ENCODE measurements at regions not wholly inside any gene's neighbourhood (a gene's known extent, or its start where the extent isn't known, plus 50 kb on each side); places are given as distances from the start of the nearest gene placed in this dataset.
"Not testable (repeated sequence)": the region's sequence is repeated elsewhere in the genome, so short reads cannot be mapped to it uniquely, and the experiment has no call there.

DNA sequence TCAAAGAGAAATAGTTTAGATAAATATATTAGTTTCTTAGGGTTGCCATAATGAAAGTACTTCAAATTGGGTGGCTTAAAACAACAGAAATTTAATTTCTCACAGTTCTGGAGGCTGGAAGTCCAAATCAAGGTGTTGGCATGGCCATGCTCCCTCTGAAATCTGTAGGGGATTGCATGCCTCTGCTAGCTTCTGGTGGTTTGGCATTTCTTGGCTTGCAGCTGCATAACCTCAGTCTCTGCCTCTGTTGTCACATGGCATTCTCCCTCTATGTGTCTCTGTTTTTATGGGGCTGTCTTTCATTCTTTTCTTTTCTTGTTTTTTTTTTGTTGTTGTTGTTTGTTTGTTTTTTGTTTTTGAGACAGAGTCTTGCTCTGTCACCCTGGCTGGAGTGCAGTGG is 132.7 kb downstream of the NRN1 start:
- POLR2A ChIA-PET (ENCODE audit: partially characterized antibody); H3K36me3 Mint-ChIP-seq; DNase-seq; CTCF ChIA-PET (ENCODE audit: partially characterized antibody); H3K27me3 Mint-ChIP-seq; H3K9me3 ChIP-seq (ENCODE audit: control insufficient read depth in 1 of 2, low read length in 2 of 2); H3K27me3 ChIP-seq (ENCODE audit: insufficient read depth, low read length); H3K36me3 ChIP-seq (ENCODE audit: insufficient read depth, low read length); H3K27ac ChIP-seq (ENCODE audit: low read depth, low read length); intact Hi-C loops (cut with micrococcal nuclease); H3K4me3 ChIP-seq (ENCODE audit: low read length in 2 of 2): not testable (repeated sequence)
- Mint-ChIP-seq H3K4me1 (peaks cover 20 to 30% (median 24%) of the 10 kb centered on the region in 4 donors), H3K27ac (peak overlapping the region in 1 of 7 donors; percentile 28), H3K9me3 (peaks cover 0 to 14% (median 9%) of the 10 kb centered on the region in 8 donors), H3K4me3 (peak overlapping the region in 1 of 8 donors; percentile 20)
- H3K4me1 ChIP-seq (ENCODE audit: insufficient read depth, low read length) = peaks cover 23% of the 10 kb centered on the region

DNA sequence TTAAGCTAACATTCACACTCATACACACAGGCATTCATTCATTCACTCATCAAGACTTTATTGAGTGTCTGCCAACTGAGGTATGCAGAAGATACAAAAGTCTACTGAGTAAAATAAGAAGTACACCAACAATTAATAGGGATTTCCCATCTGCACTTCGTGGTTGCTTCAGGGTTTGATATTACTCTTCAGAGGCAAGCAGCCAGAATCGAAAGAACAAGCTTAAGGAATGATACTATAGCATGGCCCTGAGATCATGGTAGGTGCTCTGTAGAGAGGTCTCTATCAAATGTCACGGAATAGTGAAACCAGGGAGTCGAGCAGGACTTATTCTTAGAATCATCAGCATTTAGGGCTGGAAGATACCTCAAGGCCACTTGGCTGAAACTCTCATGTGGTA is 135.4 kb downstream of the NRN1 start:
- H3K4me1 ChIP-seq (ENCODE audit: insufficient read depth, low read length) = peaks cover 34% of the 10 kb centered on the region
- Mint-ChIP-seq H3K27ac (no peak overlapping the region), H3K4me1 (peaks cover 34 to 45% (median 39%) of the 10 kb centered on the region in 4 donors), H3K4me3 (no peak overlapping the region), H3K27me3 (no peaks in the 10 kb centered on the region), H3K9me3 (peaks cover 2 to 15% (median 9%) of the 10 kb centered on the region in 8 donors), H3K36me3 (peaks cover 7 to 8% of the 10 kb centered on the region in 2 donors)
- CTCF ChIA-PET (ENCODE audit: partially characterized antibody) = interaction anchor here (0.6 kb wide), 1 partner anchor 88 kb away, joined by 3 read pairs; no protein-coding TSS in a partner anchor
- POLR2A ChIA-PET (ENCODE audit: partially characterized antibody) = no interaction called here
- H3K27ac ChIP-seq (ENCODE audit: low read depth, low read length) = no peak overlapping the region
- intact Hi-C loops (cut with micrococcal nuclease) = no loop called here
- no peak overlapping the region for H3K4me3 ChIP-seq (ENCODE audit: low read length in 2 of 2)
- no peak for DNase-seq
- H3K9me3 ChIP-seq (ENCODE audit: control insufficient read depth in 1 of 2, low read length in 2 of 2) = no peaks in the 10 kb centered on the region
- no peaks in the 10 kb centered on the region for H3K36me3 ChIP-seq (ENCODE audit: insufficient read depth, low read length)
- H3K27me3 ChIP-seq (ENCODE audit: insufficient read depth, low read length) = no peaks in the 10 kb centered on the region

DNA sequence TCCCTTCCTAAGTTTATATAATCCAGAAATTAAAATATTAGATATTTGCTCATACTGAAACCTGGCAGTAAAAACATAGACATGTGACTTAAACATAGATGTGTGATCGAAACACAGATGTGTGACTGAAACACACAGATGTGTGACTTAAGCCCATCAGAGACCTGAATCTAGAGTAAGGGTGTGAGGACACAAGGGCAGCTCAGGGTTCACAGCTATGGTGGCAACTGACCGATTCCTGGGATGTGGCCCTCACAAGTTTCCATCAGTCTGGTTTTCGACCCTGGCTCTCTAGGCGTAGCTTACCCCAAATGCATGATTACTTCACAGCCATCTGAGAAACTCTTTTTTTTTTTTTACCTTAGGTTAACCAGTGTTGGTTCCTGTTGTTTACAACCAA is 137.0 kb downstream of the NRN1 start:
- no peaks in the 10 kb centered on the region for H3K36me3 ChIP-seq (ENCODE audit: insufficient read depth, low read length)
- CTCF ChIA-PET (ENCODE audit: partially characterized antibody) = interaction anchor here (0.7 to 1.4 kb wide), 3 partner anchors 36 to 725 kb away, joined by 3 to 4 read pairs (median 4); no protein-coding TSS in a partner anchor
- peak overlapping the region; percentile 43 to 96 (median 84) for H3K27ac Mint-ChIP-seq
- intact Hi-C loops (cut with micrococcal nuclease) = loop anchor here (5.0 to 10.0 kb wide), 2 partner anchors 37 to 125 kb away; no protein-coding TSS in a partner anchor
- H3K27ac ChIP-seq (ENCODE audit: low read depth, low read length) = peak overlapping the region; percentile 18
- peak overlapping the region; percentile 45 to 83 (median 64) for H3K4me3 Mint-ChIP-seq
- no peak for DNase-seq
- no peak overlapping the region for H3K4me3 ChIP-seq (ENCODE audit: low read length in 2 of 2)
- no peaks in the 10 kb centered on the region for H3K9me3 ChIP-seq (ENCODE audit: control insufficient read depth in 1 of 2, low read length in 2 of 2)
- H3K36me3 Mint-ChIP-seq = peaks cover 8 to 14% of the 10 kb centered on the region in 2 donors
- POLR2A ChIA-PET (ENCODE audit: partially characterized antibody) = interaction anchor here (0.6 to 1.2 kb wide), 5 partner anchors 22 to 609 kb away, joined by 3 to 5 read pairs (median 3); partner anchors contain the start of gene LYRM4
- H3K27me3 Mint-ChIP-seq = no peaks in the 10 kb centered on the region
- peaks cover 2 to 18% (median 12%) of the 10 kb centered on the region in 8 donors for H3K9me3 Mint-ChIP-seq
- no peaks in the 10 kb centered on the region for H3K27me3 ChIP-seq (ENCODE audit: insufficient read depth, low read length)
- peaks cover 46 to 61% (median 53%) of the 10 kb centered on the region in 4 donors for H3K4me1 Mint-ChIP-seq
- H3K4me1 ChIP-seq (ENCODE audit: insufficient read depth, low read length) = peaks cover 48% of the 10 kb centered on the region

DNA sequence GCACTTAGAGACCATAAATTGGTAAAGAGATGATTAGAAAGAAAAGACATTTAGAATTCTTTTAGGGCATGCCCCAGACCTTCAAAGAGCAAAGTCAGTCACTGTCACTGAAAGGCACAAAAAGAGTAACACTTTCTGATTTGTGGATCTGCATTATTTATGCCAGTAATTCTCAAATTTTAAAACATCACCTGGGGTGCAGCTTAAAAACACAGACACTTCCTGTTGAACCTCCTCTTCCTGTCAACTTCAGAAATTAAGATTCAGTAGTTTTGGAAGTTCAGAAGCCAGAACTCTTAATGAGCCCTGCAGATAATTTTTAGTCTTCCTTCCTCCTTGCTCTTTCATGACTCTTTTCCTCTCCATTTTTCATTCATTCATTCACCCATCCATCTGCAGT is 137.5 kb downstream of the NRN1 start:
- Mint-ChIP-seq H3K36me3 (peaks cover 8 to 14% of the 10 kb centered on the region in 2 donors), H3K27me3 (no peaks in the 10 kb centered on the region), H3K9me3 (peaks cover 2 to 18% (median 12%) of the 10 kb centered on the region in 8 donors), H3K4me1 (peaks cover 47 to 65% (median 56%) of the 10 kb centered on the region in 4 donors), H3K4me3 (peak overlapping the region in 7 of 8 donors; percentile 52 to 83 (median 68)), H3K27ac (peak overlapping the region; percentile 43 to 96 (median 84))
- Histone ChIP-seq H3K27ac (ENCODE audit: low read depth, low read length) (peak overlapping the region; percentile 18), H3K4me1 (ENCODE audit: insufficient read depth, low read length) (peaks cover 48% of the 10 kb centered on the region), H3K4me3 (ENCODE audit: low read length in 2 of 2) (no peak overlapping the region), H3K36me3 (ENCODE audit: insufficient read depth, low read length) (no peaks in the 10 kb centered on the region), H3K9me3 (ENCODE audit: control insufficient read depth in 1 of 2, low read length in 2 of 2) (no peaks in the 10 kb centered on the region), H3K27me3 (ENCODE audit: insufficient read depth, low read length) (no peaks in the 10 kb centered on the region)
- no peak for DNase-seq
- ChIA-PET CTCF (ENCODE audit: partially characterized antibody) (interaction anchor here (0.7 to 1.4 kb wide), 3 partner anchors 36 to 725 kb away, joined by 3 to 4 read pairs (median 4); no protein-coding TSS in a partner anchor), POLR2A (ENCODE audit: partially characterized antibody) (interaction anchor here (0.6 to 1.2 kb wide), 3 partner anchors 23 to 609 kb away, joined by 3 to 5 read pairs (median 3); partner anchors contain the start of gene LYRM4)
- intact Hi-C loops (cut with micrococcal nuclease) = loop anchor here (5.0 to 10.0 kb wide), 2 partner anchors 37 to 126 kb away; no protein-coding TSS in a partner anchor

DNA sequence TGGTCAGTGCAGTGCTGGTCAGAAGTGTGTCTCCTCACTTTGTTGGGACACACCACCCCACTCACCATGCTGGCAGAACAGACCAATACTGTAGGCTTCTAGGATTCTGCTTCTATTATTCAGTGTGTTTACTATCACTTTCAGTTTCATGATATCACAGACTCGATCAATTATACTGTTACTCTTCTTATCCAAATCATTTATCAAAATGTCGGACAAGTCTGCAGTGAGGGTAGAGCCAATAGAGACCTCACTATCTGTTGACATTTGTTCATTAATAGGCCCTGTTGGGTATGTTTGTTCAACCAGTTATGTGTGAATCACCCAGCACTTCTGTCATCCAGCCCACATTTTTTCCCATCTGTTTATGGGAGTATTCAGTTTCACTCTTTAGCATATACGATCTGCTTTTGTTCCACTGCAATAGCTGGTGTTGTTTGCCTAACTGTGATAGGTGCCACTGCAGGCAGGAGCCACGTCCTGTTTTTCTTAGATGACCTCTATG is 140.1 kb downstream of the NRN1 start:
- peak overlapping the region; percentile 74 for H3K27ac ChIP-seq (ENCODE audit: low read depth, low read length)
- H3K9me3 Mint-ChIP-seq = peaks cover 2 to 12% (median 7%) of the 10 kb centered on the region in 8 donors
- no peaks in the 10 kb centered on the region for H3K27me3 ChIP-seq (ENCODE audit: insufficient read depth, low read length)
- H3K4me1 ChIP-seq (ENCODE audit: insufficient read depth, low read length) = peaks cover 48% of the 10 kb centered on the region
- ChIA-PET POLR2A (ENCODE audit: partially characterized antibody) (interaction anchor here (0.9 to 2.1 kb wide), 8 partner anchors 10 to 137 kb away, joined by 3 to 11 read pairs (median 4); no protein-coding TSS in a partner anchor), CTCF (ENCODE audit: partially characterized antibody) (interaction anchor here (1.0 to 2.6 kb wide), 3 partner anchors 18 to 34 kb away, joined by 3 to 8 read pairs (median 8); no protein-coding TSS in a partner anchor)
- intact Hi-C loops (cut with micrococcal nuclease) = loop anchor here (1.0 to 10.0 kb wide), 4 partner anchors 15 to 606 kb away; partner anchors contain the start of genes FARS2 and LYRM4
- DNase-seq = peak; percentile 38 to 50 (median 40)
- H3K27ac Mint-ChIP-seq = peak overlapping the region; percentile 89 to 99 (median 97)
- no peaks in the 10 kb centered on the region for H3K9me3 ChIP-seq (ENCODE audit: control insufficient read depth in 1 of 2, low read length in 2 of 2)
- H3K4me1 Mint-ChIP-seq = peaks cover 49 to 64% (median 54%) of the 10 kb centered on the region in 4 donors
- H3K36me3 ChIP-seq (ENCODE audit: insufficient read depth, low read length) = no peaks in the 10 kb centered on the region
- H3K4me3 ChIP-seq (ENCODE audit: low read length in 2 of 2) = peak overlapping the region; percentile 59 to 70
- H3K36me3 Mint-ChIP-seq = peaks cover 3 to 10% of the 10 kb centered on the region in 2 donors
- no peaks in the 10 kb centered on the region for H3K27me3 Mint-ChIP-seq
- peak overlapping the region; percentile 76 to 89 (median 87) for H3K4me3 Mint-ChIP-seq

DNA sequence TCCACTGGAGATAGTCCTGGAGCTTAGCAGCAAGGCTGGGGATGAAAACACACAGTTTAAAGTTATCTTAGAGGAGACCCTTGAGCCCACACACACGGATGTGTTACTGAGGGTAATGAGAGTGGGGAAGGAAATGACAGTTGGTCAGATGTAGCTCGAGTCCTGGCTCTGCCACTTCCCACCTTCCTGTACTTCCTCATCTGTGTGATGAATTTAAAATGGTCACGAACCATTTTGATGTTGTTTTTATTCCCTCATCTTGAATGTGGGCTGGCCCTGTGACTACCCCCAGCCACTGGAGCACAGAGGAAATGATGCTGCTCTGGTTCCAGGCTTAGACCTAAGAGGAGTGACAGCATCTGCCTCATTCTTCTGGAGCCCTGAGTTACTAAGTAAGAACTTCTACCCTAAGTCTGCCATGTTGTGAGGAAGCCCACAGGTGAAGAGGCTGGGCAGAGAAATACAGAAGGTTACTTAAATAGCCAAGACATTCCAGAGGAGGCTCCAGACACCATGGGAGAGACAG is 141.2 kb downstream of the NRN1 start:
- H3K9me3 ChIP-seq (ENCODE audit: control insufficient read depth in 1 of 2, low read length in 2 of 2) = no peaks in the 10 kb centered on the region
- H3K4me1 Mint-ChIP-seq = peaks cover 46 to 64% (median 54%) of the 10 kb centered on the region in 4 donors
- H3K4me1 ChIP-seq (ENCODE audit: insufficient read depth, low read length) = peaks cover 48% of the 10 kb centered on the region
- H3K4me3 ChIP-seq (ENCODE audit: low read length in 2 of 2) = no peak overlapping the region
- peaks cover 0 to 9% (median 4%) of the 10 kb centered on the region in 8 donors for H3K9me3 Mint-ChIP-seq
- H3K27ac ChIP-seq (ENCODE audit: low read depth, low read length) = peak overlapping the region; percentile 74
- peak in 1 of 5 donors; percentile 8 for DNase-seq
- ChIA-PET POLR2A (ENCODE audit: partially characterized antibody) (interaction anchor here (0.8 to 2.1 kb wide), 2 partner anchors 34 to 35 kb away, joined by 3 to 9 read pairs; no protein-coding TSS in a partner anchor), CTCF (ENCODE audit: partially characterized antibody) (interaction anchor here (0.8 to 2.6 kb wide), 2 partner anchors 26 to 34 kb away, joined by 3 to 8 read pairs; no protein-coding TSS in a partner anchor)
- H3K27ac Mint-ChIP-seq = peak overlapping the region; percentile 89 to 99 (median 97)
- intact Hi-C loops (cut with micrococcal nuclease) = loop anchor here (1.0 to 10.0 kb wide), 4 partner anchors 14 to 605 kb away; partner anchors contain the start of genes FARS2 and LYRM4
- H3K27me3 ChIP-seq (ENCODE audit: insufficient read depth, low read length) = no peaks in the 10 kb centered on the region
- peaks cover 6 to 10% of the 10 kb centered on the region in 2 donors for H3K36me3 Mint-ChIP-seq
- no peaks in the 10 kb centered on the region for H3K36me3 ChIP-seq (ENCODE audit: insufficient read depth, low read length)
- peak overlapping the region in 7 of 8 donors; percentile 25 to 89 (median 76) for H3K4me3 Mint-ChIP-seq
- H3K27me3 Mint-ChIP-seq = no peaks in the 10 kb centered on the region

DNA sequence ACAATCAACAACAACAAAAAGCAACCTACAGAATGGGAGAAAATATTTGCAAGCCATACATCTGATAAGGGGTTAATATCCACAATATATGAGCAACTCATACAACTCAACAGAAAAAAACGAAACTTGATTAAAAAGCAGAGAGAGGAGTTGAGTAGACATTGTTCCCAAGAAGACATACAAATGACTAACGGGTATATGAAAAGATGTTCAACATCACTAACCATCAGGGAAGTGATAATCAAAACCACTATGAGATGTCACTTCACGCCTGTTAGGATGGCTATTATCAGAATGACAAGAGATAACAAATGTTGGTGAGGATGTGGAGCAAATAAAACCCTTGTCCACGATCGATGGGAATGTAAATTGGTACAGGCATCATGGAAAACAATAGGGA is 145.9 kb downstream of the NRN1 start:
- POLR2A ChIA-PET (ENCODE audit: partially characterized antibody) = no interaction called here

More for the DNA sequence above, 145.9 kb downstream of the NRN1 start:
- CTCF ChIA-PET (ENCODE audit: partially characterized antibody) = no interaction called here
- Mint-ChIP-seq H3K4me1 (peaks cover 12 to 20% (median 15%) of the 10 kb centered on the region in 4 donors), H3K36me3 (peaks cover 4% of the 10 kb centered on the region in 2 donors), H3K27me3 (peaks cover 0 to 2% of the 10 kb centered on the region in 2 donors), H3K4me3 (no peak overlapping the region), H3K9me3 (peaks cover 0 to 9% (median 3%) of the 10 kb centered on the region in 8 donors), H3K27ac (peak overlapping the region in 1 of 7 donors; percentile 6)
- no peak overlapping the region for H3K4me3 ChIP-seq (ENCODE audit: low read length in 2 of 2)
- H3K9me3 ChIP-seq (ENCODE audit: control insufficient read depth in 1 of 2, low read length in 2 of 2) = no peaks in the 10 kb centered on the region
- no peaks in the 10 kb centered on the region for H3K36me3 ChIP-seq (ENCODE audit: insufficient read depth, low read length)
- peaks cover 10% of the 10 kb centered on the region for H3K4me1 ChIP-seq (ENCODE audit: insufficient read depth, low read length)
- H3K27me3 ChIP-seq (ENCODE audit: insufficient read depth, low read length) = no peaks in the 10 kb centered on the region
- H3K27ac ChIP-seq (ENCODE audit: low read depth, low read length) = no peak overlapping the region
- intact Hi-C loops (cut with micrococcal nuclease) = loop anchor here (10.0 kb wide), 1 partner anchor 134 kb away; no protein-coding TSS in a partner anchor
- no peak for DNase-seq

All from CD4-positive, alpha-beta memory T cell (primary cell).